GM21447 (cell line): ENCODE measurements at regions not wholly inside any gene's neighbourhood (a gene's known extent, or its start where the extent isn't known, plus 50 kb on each side); places are given as distances from the start of the nearest gene placed in this dataset.
"Not testable (repeated sequence)": the region's sequence is repeated elsewhere in the genome, so short reads cannot be mapped to it uniquely, and the experiment has no call there.

Source experiments
- ATAC-seq: cut with Tn5 transposase; IDR thresholded peaks from one replicate; pipeline ENCODE4 v1.9.1; 2021; ENCODE audit not compliant: unreplicated experiment

DNA sequence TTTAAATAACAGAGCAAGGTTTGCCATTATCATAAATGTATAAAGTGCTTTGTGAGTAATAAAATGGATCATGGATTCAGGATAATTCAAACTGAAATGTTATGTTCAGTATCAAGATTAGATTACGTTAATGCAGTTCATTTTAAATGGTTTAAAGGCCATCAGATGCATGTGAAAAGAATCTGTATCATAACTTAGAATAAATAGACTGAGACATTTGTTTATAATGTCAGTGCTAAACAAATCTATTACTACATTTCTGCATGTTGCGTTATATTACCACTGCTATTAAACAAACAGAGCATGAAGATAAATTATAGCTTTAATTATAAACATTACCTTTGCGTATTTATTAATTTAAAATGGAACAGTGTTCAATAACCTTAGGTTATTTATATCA lies 160.2 kb downstream of the TOX3 start:
- ATAC-seq = no peak

DNA sequence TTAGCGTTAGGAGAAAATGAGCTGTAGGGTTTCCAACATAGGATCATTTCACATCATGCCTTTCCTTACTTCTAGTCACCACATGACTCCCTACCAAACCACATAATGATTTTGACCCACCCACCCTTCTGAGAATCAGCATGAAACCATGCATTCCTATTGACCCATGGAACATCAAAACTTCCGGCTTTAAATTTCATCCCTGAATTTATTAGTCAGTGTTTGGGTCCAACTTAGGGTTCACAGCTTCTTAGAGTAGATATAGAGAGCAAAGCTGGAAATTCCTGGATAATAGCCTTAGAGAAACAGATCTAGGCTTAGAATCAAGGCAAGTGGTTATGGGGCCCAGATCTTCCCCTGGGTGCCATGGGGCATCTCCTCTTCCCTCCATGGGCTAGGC lies 162.6 kb downstream of the TOX3 start:
- no peak for ATAC-seq

DNA sequence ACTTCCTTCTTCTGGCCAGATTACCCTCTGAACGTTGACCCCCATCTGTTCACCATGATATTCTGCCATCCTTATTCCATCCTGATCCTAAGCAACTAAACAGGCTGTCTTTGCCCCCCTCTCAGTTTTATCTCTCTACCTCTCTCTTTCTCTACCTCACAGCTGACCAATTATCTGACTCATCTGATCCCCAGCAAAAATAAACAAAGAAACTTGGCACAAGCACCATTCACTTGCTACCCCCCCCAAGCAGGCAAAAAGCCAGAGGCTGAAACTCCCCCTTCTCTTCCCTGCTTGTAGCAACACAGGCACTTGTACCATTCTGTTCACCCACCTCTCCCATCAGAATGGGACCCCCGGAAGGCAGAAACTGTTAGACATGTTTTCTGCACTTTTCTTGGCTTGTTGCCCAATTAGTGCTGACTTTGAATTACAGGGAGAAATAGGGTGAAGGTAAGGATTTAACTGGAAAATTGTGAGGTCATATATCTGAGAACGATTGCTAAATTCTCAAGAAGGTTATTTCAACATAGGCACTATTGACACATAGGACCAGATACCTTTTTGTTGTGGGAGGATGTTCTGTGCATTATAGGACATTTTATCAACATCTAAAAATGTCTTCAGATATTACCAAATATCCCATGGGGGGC lies 163.2 kb downstream of the TOX3 start:
- ATAC-seq = no peak

DNA sequence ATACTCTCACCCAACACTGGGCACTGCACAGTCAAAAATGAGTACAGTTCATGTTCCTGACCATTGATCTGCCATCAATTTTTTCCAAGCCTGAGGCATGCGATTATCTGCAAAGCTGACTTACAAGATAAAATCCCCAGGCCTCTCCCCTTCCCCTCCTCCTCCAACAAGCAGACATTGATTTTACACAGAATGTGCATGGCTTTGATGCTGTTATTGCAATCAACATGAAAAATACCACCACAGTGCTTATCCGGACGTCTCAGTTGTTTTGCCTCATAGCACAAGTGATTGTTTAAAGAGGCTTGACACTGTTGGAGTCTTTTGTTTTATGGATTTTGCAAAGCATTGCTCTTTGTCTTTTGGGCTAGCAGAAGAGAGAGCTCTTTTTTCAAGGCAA lies 163.8 kb downstream of the TOX3 start:
- no peak for ATAC-seq

DNA sequence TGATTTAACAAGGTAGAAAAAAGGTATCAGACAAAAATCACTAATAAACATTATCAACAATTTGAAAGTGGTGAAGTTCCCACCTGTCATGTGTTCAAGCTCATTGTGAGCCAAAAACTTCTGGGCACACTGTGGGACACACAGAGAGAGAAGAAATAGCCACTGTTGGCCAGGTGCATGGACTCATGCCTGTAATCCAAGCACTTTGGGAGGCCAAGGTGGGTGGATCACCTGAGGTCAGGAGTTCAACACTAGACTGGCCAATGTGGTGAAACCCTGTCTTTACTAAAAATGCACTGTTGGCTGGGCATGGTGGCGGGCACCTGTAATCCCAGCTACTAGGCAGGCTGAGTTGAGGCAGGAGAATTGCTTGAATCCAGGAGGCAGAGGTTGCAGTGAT lies 167.4 kb downstream of the TOX3 start:
- no peak for ATAC-seq

DNA sequence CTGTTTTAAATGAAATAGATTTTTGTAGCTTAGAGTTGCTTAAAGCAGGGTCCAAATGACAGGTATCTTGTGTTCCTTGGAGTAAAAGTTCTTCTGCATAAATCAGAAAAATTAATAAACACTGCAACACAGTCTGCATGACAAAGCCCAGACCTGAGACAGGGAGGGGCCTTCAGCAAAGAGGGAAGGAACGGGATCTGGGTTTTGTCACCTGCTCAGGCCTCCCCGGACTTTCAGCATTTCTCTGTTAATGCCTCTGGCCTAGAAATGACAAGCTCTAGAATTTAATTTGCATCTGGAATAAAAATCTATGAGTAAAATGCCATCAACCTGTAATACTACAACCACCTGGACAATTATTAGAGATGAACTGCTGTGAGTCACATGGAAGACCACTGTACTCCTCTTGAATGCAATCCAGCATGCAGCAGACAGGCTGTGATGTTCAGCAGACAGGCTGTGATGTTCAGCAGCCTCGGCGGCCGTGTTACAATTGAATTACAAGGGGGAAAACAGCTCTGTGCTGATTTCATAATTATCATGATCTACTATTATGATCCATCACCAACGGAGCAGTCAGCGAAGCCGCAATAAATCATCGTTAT lies 170.2 kb downstream of the TOX3 start:
- ATAC-seq = no peak

DNA sequence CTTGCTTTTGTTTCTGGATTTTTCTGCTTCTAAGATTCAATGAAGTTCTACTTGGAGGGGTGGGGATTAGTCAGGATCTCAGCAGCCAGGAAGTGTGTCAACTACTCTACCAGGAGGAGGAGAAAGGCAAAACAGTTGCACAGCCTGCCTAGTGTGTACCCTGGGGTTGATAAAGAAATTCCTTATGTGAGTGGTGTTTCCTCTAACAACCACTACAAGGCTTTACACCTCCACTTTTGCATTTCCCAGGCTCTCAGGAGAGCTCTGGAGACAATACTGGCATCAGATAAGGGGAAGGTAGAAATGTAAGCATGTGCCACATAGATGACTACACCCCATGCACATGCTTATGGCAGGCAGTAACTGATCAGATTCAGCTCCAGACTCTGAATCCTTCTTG lies 174.6 kb downstream of the TOX3 start:
- ATAC-seq = no peak

DNA sequence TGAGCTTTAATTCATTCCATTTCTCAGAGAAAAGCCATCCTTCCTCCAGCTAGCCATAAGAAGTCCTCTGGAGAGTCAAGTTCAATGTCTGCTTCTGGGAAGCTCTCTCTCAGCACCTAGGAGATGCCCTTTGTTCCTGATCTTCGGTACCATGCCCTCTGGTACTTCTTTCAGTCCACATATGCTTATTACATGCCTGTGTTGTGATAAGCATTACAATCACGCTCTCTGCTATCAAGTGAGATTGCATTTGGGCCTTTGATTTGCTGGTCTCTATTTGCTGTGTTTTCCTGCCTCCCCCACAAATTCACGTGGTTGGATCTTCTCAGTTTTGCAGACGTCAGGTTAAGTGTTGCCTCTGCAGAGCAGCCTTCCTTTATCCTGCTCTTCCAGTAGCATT lies 178.1 kb downstream of the TOX3 start:
- ATAC-seq = no peak

DNA sequence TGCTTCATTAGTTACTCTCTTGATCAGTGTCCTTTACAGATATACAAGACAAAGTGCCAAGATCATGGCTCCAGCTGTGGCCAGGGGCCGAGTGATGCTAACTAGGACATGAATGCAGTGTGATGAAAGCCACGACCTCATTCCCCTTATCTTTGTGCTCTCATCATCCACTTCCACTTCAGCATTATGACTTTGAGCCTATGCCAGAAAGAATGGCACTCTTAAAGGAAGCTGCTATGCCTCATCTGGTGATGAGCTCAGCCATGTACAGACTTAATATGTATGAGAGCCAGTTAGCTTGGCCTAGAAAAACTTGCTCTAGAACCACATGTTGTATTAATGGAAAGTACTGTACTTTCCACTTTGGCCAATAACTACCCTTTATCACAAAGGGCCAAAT lies 179.1 kb downstream of the TOX3 start:
- ATAC-seq = no peak

DNA sequence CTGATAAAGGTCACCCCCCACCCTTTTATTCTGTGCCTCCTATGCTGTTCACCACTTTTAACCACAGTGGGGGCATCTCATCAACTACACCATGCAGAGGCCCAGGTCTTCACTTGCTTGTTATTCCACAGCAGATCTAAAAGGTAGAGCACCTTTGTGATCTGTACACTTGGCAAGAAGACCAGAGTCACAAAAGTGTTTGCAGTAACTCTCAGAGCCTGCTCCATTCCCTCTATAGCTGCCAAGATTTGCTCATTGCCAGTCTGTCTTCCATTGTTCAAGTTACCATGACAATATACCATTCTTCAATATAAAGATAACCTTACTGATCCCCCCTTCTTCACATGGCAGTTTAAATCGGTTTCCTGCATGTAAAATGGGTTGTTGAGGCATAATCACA lies 180.0 kb downstream of the TOX3 start:
- ATAC-seq = no peak

DNA sequence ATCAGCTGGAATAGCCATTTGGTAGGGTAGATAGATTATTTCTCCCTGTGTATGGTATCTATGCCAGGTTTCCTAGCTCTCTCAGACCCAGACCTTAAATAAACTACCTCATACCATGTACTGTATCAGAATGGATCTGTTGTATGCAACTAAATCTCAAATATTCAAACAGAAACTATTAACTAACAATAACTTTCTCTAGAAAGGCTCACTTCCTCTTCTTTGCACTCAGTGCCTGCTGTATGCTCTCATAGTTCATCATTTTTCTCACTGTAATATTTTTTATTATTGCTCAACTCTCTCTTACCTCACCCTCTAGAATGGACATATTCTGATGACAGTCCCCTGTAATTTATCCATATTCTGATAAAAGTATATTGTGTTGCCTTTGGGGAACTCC lies 182.4 kb downstream of the TOX3 start:
- no peak for ATAC-seq

DNA sequence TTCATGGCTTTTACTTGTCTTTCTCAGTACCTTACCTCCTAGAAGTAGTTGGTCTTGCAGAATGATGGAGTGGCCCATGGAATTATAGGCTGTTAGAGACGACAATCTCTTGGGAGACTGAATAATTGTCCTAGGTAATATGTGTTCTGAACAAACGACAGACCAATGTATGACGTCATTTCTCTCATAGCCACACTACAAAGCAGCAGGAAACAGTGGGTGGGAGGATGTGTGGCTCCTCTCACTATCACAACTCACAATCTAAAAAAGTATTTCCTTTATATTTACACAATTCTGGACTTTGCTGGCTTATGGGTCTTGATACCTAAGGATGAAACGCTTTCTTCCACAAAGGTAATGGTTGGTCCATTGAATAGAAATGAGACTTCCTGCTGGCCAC lies 183.9 kb downstream of the TOX3 start:
- ATAC-seq = no peak

DNA sequence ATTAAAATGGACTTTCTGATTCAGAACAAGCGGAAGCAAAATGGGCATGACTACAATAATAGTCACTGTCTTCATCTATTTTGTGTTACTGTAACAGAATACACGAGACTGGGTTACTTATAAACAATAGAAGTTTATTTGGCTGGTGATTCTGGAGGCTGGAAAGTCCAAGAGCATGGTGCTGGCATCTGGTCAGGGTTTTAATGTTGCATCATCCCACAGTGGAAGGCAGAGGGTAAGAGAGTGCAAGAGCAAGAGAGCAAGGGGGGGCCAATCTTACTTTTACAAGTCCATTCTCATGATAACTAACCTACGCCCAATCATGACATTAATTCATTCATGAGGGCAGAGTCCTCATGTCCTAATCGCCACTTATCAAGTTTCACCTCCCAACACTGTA lies 189.2 kb downstream of the TOX3 start:
- no peak for ATAC-seq

DNA sequence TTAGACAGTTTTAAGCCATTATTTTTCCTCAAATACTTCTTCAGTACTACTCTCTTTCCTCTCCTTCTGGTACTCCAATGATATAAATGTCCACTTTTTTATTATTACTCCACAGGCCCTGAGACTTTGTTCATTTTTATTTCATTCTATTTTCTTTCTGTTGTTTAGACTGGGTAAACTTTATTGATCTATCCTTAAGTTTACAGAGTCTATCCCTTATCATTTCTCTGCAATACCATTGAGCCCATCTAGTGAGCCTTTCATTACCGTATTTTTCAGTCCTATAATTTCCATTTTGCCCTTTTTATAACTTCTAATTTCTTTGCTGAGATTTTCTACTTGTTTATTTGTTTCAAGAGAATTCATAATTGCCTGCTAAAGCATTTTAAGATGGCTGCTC lies 193.7 kb downstream of the TOX3 start:
- ATAC-seq = no peak

DNA sequence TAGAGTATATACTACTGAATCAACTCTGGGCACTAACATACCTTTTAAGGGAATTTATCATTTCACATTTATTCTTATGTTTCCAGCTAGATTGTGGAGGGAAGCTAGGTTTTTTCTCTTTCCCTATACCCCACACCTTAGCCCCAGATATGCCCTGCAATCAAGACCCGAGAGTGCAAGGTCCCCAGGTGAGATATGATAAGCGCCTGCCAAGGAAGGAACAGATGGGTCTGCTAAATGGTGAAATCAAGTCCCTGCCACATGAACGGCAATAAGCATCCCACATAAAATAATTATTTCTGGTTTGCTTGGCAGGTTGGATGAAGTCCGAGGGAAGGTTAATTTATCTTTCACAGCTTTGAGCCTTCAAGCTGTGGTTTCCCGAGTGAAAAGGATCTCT lies 195.5 kb downstream of the TOX3 start:
- no peak for ATAC-seq

DNA sequence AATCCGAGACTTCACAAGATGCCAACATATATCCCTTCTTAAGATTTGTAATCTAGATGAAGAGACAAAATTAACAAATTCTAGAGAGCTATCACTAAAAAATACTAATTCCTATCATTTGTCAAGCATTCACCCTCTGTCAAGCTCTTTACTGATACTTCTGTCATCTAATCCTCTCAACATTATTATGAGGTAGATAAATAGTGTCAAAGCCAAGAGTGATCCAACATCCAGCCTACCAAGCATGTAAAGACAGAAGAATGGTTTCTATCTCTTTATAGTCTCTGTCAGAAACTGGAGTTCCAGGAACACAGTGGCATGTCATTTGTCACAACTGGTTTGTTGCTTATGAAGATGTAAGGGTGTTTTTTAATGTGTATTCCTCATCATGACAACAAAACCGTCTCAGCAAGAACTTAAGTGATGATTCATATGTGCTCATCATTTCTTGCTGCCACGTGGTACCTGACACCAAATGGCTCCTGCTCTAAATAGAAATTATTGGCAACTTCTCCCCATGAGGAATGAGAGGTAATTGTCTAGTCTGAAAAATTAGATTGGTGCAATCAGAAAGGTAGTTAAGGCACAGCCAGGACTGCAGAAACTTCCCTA lies 196.8 kb downstream of the TOX3 start:
- no peak for ATAC-seq

DNA sequence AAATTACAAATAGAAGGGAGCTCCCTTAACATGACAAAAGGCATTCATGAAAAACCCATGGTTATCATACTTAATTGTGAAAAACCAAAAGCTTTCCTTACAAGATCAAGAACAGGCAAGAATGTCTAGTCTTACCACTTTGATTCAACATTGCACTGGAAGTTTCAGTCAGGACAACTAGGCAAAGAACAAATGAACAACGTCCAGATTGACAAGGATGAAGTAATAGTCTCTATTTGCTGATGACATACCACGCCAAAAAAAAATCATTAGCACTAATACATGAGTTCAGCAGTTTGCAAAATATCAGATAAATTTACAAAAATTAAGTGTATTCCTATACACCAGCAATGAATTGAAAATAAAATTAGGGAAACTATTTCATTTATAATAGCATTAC lies 200.2 kb downstream of the TOX3 start:
- no peak for ATAC-seq

DNA sequence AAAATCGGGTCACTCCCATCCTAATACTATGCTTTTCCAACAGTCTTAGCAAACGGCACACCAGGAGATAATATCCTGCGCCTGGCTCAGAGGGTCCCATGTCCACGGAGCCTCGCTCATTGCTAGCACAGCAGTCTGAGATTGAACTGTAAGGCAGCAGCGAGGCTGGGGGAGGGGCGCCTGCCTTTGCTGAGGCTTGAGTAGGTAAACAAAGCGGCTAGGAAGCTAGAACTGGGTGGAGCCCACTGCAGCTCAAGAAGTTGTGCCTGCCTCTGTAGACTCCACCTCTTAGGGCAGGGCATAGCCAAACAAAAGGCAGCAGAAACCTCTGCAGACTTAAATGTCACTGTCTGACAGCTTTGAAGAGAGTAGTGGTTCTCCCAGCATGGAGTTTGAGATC lies 213.3 kb downstream of the TOX3 start:
- ATAC-seq = not testable (repeated sequence)

DNA sequence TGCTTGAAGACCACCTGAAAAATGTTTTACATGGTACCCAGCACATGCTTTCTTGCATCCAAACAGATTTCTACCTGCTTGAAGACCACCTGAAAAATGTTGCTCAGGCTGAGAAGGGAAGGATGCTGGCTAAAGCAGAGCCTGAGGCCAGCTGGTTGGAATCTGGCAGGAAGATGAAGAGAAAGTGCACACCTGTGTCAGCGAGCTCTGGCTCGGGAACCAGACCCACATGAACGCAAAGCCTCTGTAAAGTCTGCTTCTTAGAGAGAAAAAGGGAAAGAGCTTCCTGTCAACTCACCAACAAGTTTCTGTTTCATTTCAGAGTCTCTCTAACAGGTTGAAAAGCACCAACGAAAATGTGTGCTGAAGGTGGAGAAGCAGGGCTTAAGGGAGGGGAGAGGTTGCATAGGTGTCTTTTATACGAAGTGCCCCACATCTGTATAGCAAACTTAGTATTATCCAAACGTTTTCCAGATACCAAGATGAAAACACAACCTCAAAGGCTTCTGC lies 226.0 kb downstream of the TOX3 start:
- ATAC-seq = no peak

DNA sequence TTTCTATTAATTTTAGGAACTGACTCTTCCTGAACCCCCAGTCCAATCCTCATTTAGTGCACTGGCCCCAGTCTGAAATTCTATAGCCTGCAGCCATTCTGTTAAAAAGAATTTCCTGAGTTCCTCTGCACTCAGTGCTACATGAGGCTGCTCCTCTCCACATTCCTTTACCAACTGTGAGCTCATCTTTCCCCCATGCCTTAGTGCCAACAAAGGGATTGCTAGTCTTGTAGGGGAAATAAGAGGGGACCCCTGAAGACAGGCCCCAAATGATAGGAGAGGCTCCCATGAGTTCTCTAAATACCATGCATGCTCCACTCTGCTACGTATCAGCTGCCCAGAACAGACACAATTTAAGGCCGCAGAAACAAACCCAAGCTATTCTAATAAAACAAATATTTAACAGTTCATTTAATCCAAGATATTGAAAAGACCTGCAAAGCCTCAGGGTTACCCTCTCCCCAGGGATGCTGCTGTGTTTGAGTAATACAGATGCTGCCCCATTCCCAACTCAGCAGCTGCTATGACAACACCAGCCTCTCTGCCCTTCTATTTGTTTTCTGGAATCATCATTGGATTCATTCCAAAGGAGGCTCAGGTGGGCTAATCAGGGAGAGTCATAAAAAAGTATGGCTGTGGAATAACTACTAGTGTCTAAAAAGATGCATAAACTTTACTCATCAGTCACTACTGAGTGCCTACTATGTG lies 228.5 kb downstream of the TOX3 start:
- ATAC-seq = no peak

DNA sequence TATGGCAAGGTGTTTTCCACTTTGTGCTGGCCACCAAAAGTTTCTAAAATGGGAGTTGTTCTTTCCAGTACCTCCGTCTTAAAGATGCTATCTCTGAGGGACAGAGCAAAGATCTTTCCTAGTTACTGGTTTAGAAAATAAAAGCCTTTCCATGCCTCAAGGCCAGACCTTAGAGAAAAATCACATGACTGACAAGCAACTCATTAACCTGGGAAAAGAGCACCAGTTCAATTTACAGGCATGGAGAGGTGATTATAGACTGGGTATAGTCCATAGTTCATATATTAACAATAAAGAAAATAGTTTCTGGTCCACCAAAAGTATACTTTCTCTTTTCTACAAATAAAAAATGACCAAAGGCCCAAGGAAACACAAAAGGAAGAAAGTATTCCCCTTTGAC lies 230.7 kb downstream of the TOX3 start:
- no peak for ATAC-seq

DNA sequence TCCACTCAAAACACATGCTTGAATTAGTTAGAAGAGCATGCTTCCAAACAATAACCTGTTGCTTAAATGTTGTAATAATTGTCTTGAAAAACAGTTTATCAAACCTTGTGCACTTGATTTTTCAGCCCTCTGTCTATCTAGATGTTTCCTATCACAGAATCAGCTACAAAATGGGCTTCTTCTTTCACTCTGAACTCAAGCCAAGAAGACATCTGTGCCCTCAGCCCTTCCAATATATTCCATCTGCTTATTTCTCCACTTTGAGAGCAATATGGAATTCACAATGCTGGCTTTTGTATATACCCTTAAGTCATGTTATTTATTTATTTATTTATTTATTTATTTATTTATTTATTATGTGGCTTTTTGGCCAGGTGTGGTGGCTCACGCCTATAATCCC lies 234.2 kb downstream of the TOX3 start:
- no peak for ATAC-seq
